H1 (cell line): ENCODE measurements at regions not wholly inside any gene's neighbourhood (a gene's known extent, or its start where the extent isn't known, plus 50 kb on each side); places are given as distances from the start of the nearest gene placed in this dataset.

Experiments
- CTCF ChIA-PET: fragments of 300-600 bp; sonication (Branson Sonifier 250); formaldehyde crosslinking; loops from one replicate; lab custom pipeline; 2021; ENCODE audit not compliant: partially characterized antibody; lab: Charles Lee
- POLR2A ChIA-PET: fragments of 300-600 bp; sonication (Branson Sonifier 250); formaldehyde crosslinking; loops from one replicate; lab custom pipeline; 2021; ENCODE audit warnings: inconsistent platforms; ENCODE audit not compliant: partially characterized antibody; lab: Charles Lee
- DNase-seq, 2 experiments: peaks; one replicate each; pipeline versions ENCODE4 v3.0.0 to v3.0.0-alpha.2; 2010 to 2022; ENCODE audit warnings: low spot score in 2 of 2, low read depth in 1 of 2, mixed read lengths in 1 of 2
- FAIRE-seq: peaks from 2 replicates; lab custom pipeline; 2011; peaks lifted over from hg19 to GRCh38; lab: Jason Lieb, UNC
- H2AFZ ChIP-seq: 2 replicates; pipeline ENCODE4 v1.8.1; 2012; ENCODE audit warnings: low read length, inconsistent platforms
- H2AK5ac ChIP-seq: 2 replicates; pipeline ENCODE4 v1.6.1; 2013; ENCODE audit warnings: low read depth, low read length
- H2BK120ac ChIP-seq: replicated peaks from 2 replicates; pipeline ENCODE3; 2013; ENCODE audit warnings: low read depth, low read length, inconsistent platforms
- H2BK12ac ChIP-seq: 2 replicates; pipeline ENCODE4 v1.6.1; 2013; ENCODE audit warnings: low read depth, low read length
- H2BK15ac ChIP-seq: 2 replicates; pipeline ENCODE4 v1.6.1; 2013; ENCODE audit warnings: low read length
- H2BK20ac ChIP-seq: 2 replicates; pipeline ENCODE4 v1.6.1; 2013; ENCODE audit warnings: low read length
- H2BK5ac ChIP-seq: 2 replicates; pipeline ENCODE4 v1.6.1; 2013; ENCODE audit warnings: low read depth, low read length
- H3K14ac ChIP-seq: 2 replicates; pipeline ENCODE4 v1.6.1; 2013; ENCODE audit warnings: inconsistent platforms; ENCODE audit not compliant: insufficient read length
- H3K18ac ChIP-seq: 2 replicates; pipeline ENCODE4 v1.6.1; 2013; ENCODE audit warnings: low read length; ENCODE audit errors: extremely low read depth
- H3K23ac ChIP-seq: 2 replicates; pipeline ENCODE4 v1.6.1; 2013; ENCODE audit warnings: inconsistent platforms; ENCODE audit not compliant: insufficient read length
- H3K23me2 ChIP-seq: 2 replicates; pipeline ENCODE4 v1.6.1; 2013; ENCODE audit warnings: low read depth, low read length
- H3K27ac ChIP-seq: 2 replicates; pipeline ENCODE4 v1.6.1; 2011; ENCODE audit warnings: low read depth, low read length, inconsistent platforms
- H3K27me3 ChIP-seq, 4 experiments: replicated peaks in 1 of 4; 1 replicate in 1 of 4; 2 replicates in 3 of 4; pipeline versions ENCODE4 v1.6.1 to v1.8.1; 2011 to 2013; ENCODE audit warnings: low read length in 3 of 4, mild to moderate bottlenecking in 3 of 4, inconsistent platforms in 2 of 4, mixed read lengths in 2 of 4, moderate library complexity in 1 of 4; ENCODE audit not compliant: control insufficient read depth in 3 of 4, insufficient read depth in 3 of 4; ENCODE audit errors: extremely low read depth in 1 of 4
- H3K36me3 ChIP-seq, 4 experiments: 2 replicates each; pipeline versions ENCODE4 v1.6.1 to v1.8.1; 2011 to 2013; ENCODE audit warnings: mild to moderate bottlenecking in 4 of 4, low read length in 3 of 4, moderate library complexity in 2 of 4, control low read depth in 1 of 4, inconsistent platforms in 1 of 4; ENCODE audit not compliant: insufficient read depth in 4 of 4, control insufficient read depth in 2 of 4
- H3K4ac ChIP-seq: replicated peaks from 2 replicates; pipeline ENCODE3; 2013; ENCODE audit warnings: low read length, low read depth, mixed read lengths, inconsistent platforms; ENCODE audit not compliant: insufficient read length
- H3K4me1 ChIP-seq, 4 experiments: replicated peaks in 1 of 4; 1 replicate in 1 of 4; 2 replicates in 3 of 4; pipeline versions ENCODE4 v1.6.1 to v1.8.1; 2011 to 2013; ENCODE audit warnings: low read length in 3 of 4, inconsistent platforms in 2 of 4, mixed read lengths in 1 of 4; ENCODE audit not compliant: insufficient read depth in 4 of 4, control insufficient read depth in 3 of 4
- H3K4me2 ChIP-seq, 2 experiments: 2 replicates each; pipeline versions ENCODE4 v1.6.1 to v1.8.1; 2011 to 2013; ENCODE audit warnings: low read depth in 2 of 2, low read length in 2 of 2, control low read depth in 1 of 2, inconsistent platforms in 1 of 2, mild to moderate bottlenecking in 1 of 2; ENCODE audit not compliant: insufficient read depth in 1 of 2
- H3K4me3 ChIP-seq, 4 experiments: fragments of 200-600, 300-600 bp in 1 of 4; sonication (generic), shearing (Covaris generic), sonication (Bioruptor Twin) in 1 of 4; 2 replicates each; pipeline versions ENCODE4 v1.5.1 to v1.8.1; 2011 to 2016; ENCODE audit warnings: low read length in 4 of 4, low read depth in 3 of 4, control low read depth in 2 of 4, inconsistent platforms in 2 of 4, mild to moderate bottlenecking in 2 of 4, mixed read lengths in 1 of 4, moderate library complexity in 1 of 4; ENCODE audit not compliant: insufficient read depth in 2 of 4; ENCODE audit errors: extremely low read depth in 1 of 4
- H3K56ac ChIP-seq: replicated peaks from 2 replicates; pipeline ENCODE3; 2013; ENCODE audit warnings: low read depth, mild to moderate bottlenecking, mixed read lengths, low read length, inconsistent platforms; ENCODE audit not compliant: insufficient read length
- H3K79me1 ChIP-seq: 2 replicates; pipeline ENCODE4 v1.6.1; 2013; ENCODE audit warnings: low read depth, low read length, control low read depth
- H3K79me2 ChIP-seq, 2 experiments: 2 replicates each; pipeline versions ENCODE4 v1.6.1 to v1.8.1; 2012 to 2013; ENCODE audit warnings: low read length in 2 of 2, mild to moderate bottlenecking in 2 of 2, inconsistent platforms in 1 of 2; ENCODE audit not compliant: insufficient read depth in 2 of 2, control insufficient read depth in 1 of 2
- H3K9ac ChIP-seq, 4 experiments: replicated peaks in 1 of 4; 1 replicate in 1 of 4; 2 replicates in 3 of 4; pipeline versions ENCODE4 v1.6.1 to v1.8.1; 2011 to 2013; ENCODE audit warnings: low read depth in 3 of 4, low read length in 3 of 4, control low read depth in 2 of 4, mild to moderate bottlenecking in 2 of 4, moderate library complexity in 2 of 4, inconsistent platforms in 1 of 4; ENCODE audit errors: extremely low read depth in 1 of 4
- H3K9me3 ChIP-seq, 2 experiments: 2 replicates each; pipeline versions ENCODE4 v1.6.1 to v1.8.1; 2012 to 2013; ENCODE audit warnings: mild to moderate bottlenecking in 2 of 2, moderate library complexity in 2 of 2, control low read depth in 1 of 2, inconsistent platforms in 1 of 2, low read depth in 1 of 2, low read length in 1 of 2, mixed read lengths in 1 of 2; ENCODE audit not compliant: insufficient read depth in 2 of 2
- H4K20me1 ChIP-seq, 2 experiments: replicated peaks in 1 of 2; 2 replicates each; pipeline versions ENCODE3 to v1.8.1; 2011 to 2013; ENCODE audit warnings: inconsistent platforms in 2 of 2, low read length in 2 of 2, mild to moderate bottlenecking in 1 of 2; ENCODE audit not compliant: insufficient read depth in 2 of 2, control insufficient read depth in 1 of 2
- H4K5ac ChIP-seq: 2 replicates; pipeline ENCODE4 v1.6.1; 2013; ENCODE audit warnings: low read length, low read depth, mixed read lengths, inconsistent platforms; ENCODE audit not compliant: insufficient read length
- H4K8ac ChIP-seq: 2 replicates; pipeline ENCODE4 v1.8.0; 2013; ENCODE audit warnings: mild to moderate bottlenecking, moderate library complexity, low read length, inconsistent platforms; ENCODE audit not compliant: insufficient read depth; ENCODE audit errors: extremely low read depth
- H4K91ac ChIP-seq: replicated peaks from 2 replicates; pipeline ENCODE3; 2013; ENCODE audit warnings: low read length, mixed read lengths, inconsistent platforms; ENCODE audit not compliant: insufficient read length
- BACH1 ChIP-seq: IDR thresholded peaks from 2 replicates; pipeline ENCODE4 v1.6.1; 2012; ENCODE audit warnings: low read length, improper control_type of control experiment
- CBX8 ChIP-seq: fragments of 300-800, 300-1000 bp; sonication (generic); IDR thresholded peaks from 2 replicates; pipeline ENCODE4 v1.7.1; 2016; ENCODE audit warnings: low read depth, low read length, borderline replicate concordance
- EGR1 ChIP-seq: IDR thresholded peaks from 2 replicates; pipeline ENCODE4 v1.6.1; 2011; ENCODE audit warnings: low read depth, low read length, borderline replicate concordance
- EZH2 ChIP-seq: fragments of 200-600 bp; sonication (generic); IDR thresholded peaks from 2 replicates; pipeline ENCODE4 v1.7.1; 2012; ENCODE audit warnings: low read depth, mild to moderate bottlenecking, moderate library complexity, low read length, inconsistent platforms; ENCODE audit not compliant: severe bottlenecking
- HDAC6 ChIP-seq: IDR thresholded peaks from one replicate; pipeline ENCODE4 v1.7.1; 2012; ENCODE audit warnings: low read depth, mild to moderate bottlenecking, inconsistent platforms, low read length, moderate library complexity
- MAFK ChIP-seq: IDR thresholded peaks from 2 replicates; pipeline ENCODE4 v1.6.1; 2012; ENCODE audit warnings: low read depth, mild to moderate bottlenecking, improper control_type of control experiment, low read length
- RBBP5 ChIP-seq: IDR thresholded peaks from 2 replicates; pipeline ENCODE4 v1.7.1; 2012; ENCODE audit warnings: low read depth, mild to moderate bottlenecking, inconsistent platforms, low read length, moderate library complexity, borderline replicate concordance
- RFX5 ChIP-seq: IDR thresholded peaks from 2 replicates; pipeline ENCODE4 v1.6.1; 2011; ENCODE audit warnings: low read depth, low read length, improper control_type of control experiment, borderline replicate concordance
- SIN3A ChIP-seq, 2 experiments: IDR thresholded peaks in 1 of 2; conservative IDR thresholded peaks in 1 of 2; 2 replicates each; pipeline ENCODE4 v1.6.1; 2011 to 2012; ENCODE audit warnings: low read length in 2 of 2, improper control_type of control experiment in 1 of 2, low read depth in 1 of 2, mild to moderate bottlenecking in 1 of 2
- SUZ12 ChIP-seq: fragments of 200-600 bp; sonication (generic); IDR thresholded peaks from 2 replicates; pipeline ENCODE4 v1.6.1; 2012; ENCODE audit warnings: mild to moderate bottlenecking, inconsistent platforms, low read length, moderate library complexity, mixed read lengths
- WGBS, 2 experiments: shearing (Covaris generic) in 1 of 2; methylation state at CpG; one replicate each; pipeline versions ENCODE4 v1.1.6 to v1.1.7; 2013 to 2015; ENCODE audit warnings: low lambda C conversion rate in 2 of 2, mixed read lengths in 2 of 2, inconsistent platforms in 1 of 2, low coverage in 1 of 2, missing lambda C conversion rate in 1 of 2; ENCODE audit not compliant: insufficient replicate concordance in 2 of 2, insufficient coverage in 1 of 2, insufficient read length in 1 of 2; ENCODE audit errors: extremely low coverage in 1 of 2, missing lambda C conversion rate in 1 of 2; 5-methylcytosine and 5-hydroxymethylcytosine counted together

- Histone ChIP-seq H3K79me1 (no peaks in the 10 kb centered on the region), H2BK20ac (no peak overlapping the region), H3K14ac (no peak overlapping the region), H3K18ac (no peak overlapping the region), H3K36me3 (no peaks in the 10 kb centered on the region; a peak in 1 of 8 replicates), H2AFZ (no peak overlapping the region), H3K27me3 (no peaks in the 10 kb centered on the region), H3K23ac (no peak overlapping the region), H3K27ac (no peak overlapping the region), H3K9ac (no peak overlapping the region), H3K9me3 (peaks cover 15 to 21% of the 10 kb centered on the region in 2 experiments), H3K4ac (no peak overlapping the region), H4K91ac (no peak overlapping the region), H4K5ac (no peak overlapping the region), H3K4me3 (no peak overlapping the region), H2BK120ac (no peak overlapping the region), H2AK5ac (no peak overlapping the region), H3K79me2 (no peaks in the 10 kb centered on the region), H3K4me1 (no peaks in the 10 kb centered on the region; a peak in 1 of 7 replicates), H3K56ac (no peak overlapping the region), H2BK5ac (no peak overlapping the region), H4K20me1 (no peaks in the 10 kb centered on the region), H3K23me2 (no peaks in the 10 kb centered on the region), H4K8ac (no peak overlapping the region), H3K4me2 (no peak overlapping the region), H2BK15ac (no peak overlapping the region), H2BK12ac (no peak overlapping the region)
- FAIRE-seq (no peak), DNase-seq (no peak)
- 92% methylated on average over 1 of the region's 1 CpG; no CpG with 5 or more reads in 1 of the 2 experiments for WGBS, 2 experiments
- ChIA-PET POLR2A (no interaction called here), CTCF (no interaction called here)
- no peak for TF ChIP-seq CBX8
- TF ChIP-seq SIN3A (conservative IDR thresholded peaks at IDR 0.05 in 1 of 2, IDR thresholded peaks at IDR 0.05 in 1 of 2; ENCODE audit: low read depth in 1 of 2, low read length in 2 of 2): no peak
- no peak for TF ChIP-seq BACH1
- TF ChIP-seq RFX5: no peak
- TF ChIP-seq HDAC6: no peak
- TF ChIP-seq SUZ12: no peak
- TF ChIP-seq MAFK: no peak
- no peak for TF ChIP-seq EGR1
- no peak for TF ChIP-seq RBBP5
- no peak for TF ChIP-seq EZH2
These were observed 737.8 kb upstream of the INTU start for GRCh38 chr4:126894963-126895362.
